SK-N-SH (cell line): ENCODE measurements at regions not wholly inside any gene's neighbourhood (a gene's known extent, or its start where the extent isn't known, plus 50 kb on each side); places are given as distances from the start of the nearest gene placed in this dataset.

Source experiments
- CTCF ChIA-PET: fragments of 300-600, 350-600 bp; formaldehyde crosslinking; extraction: SDS; loops from one replicate; lab custom pipeline; 2021; lab: Yijun Ruan, JAX
- POLR2A ChIA-PET: fragments of 350-600 bp; sonication (Branson Sonifier 250); formaldehyde crosslinking; extraction: SDS; loops from one replicate; lab custom pipeline; 2020; ENCODE audit warnings: antibody characterized with exemption, inconsistent platforms; lab: Yijun Ruan, JAX
- DNase-seq: peaks from one replicate; pipeline ENCODE4 v3.0.0; 2012
- H2AFZ ChIP-seq: fragments of 200-600 bp; sonication (generic); 2 replicates; pipeline ENCODE4 v1.8.1; 2016; ENCODE audit warnings: antibody characterized with exemption, mild to moderate bottlenecking, low read depth
- H3F3A ChIP-seq: fragments of 200-600 bp; sonication (generic); replicated peaks from 2 replicates; pipeline ENCODE3; 2016; ENCODE audit warnings: antibody characterized with exemption, mild to moderate bottlenecking; ENCODE audit not compliant: insufficient read depth
- H3K27ac ChIP-seq, 2 experiments: fragments of 200-500 bp in 1 of 2; fragments of 200-600 bp in 1 of 2; sonication (Bioruptor generic) in 1 of 2; sonication (generic), shearing (Covaris generic) in 1 of 2; 2 replicates each; pipeline versions ENCODE4 v1.5.1 to v1.6.1; 2014 to 2016; ENCODE audit warnings: low read depth in 2 of 2, inconsistent platforms in 1 of 2, low read length in 1 of 2, mild to moderate bottlenecking in 1 of 2, mixed read lengths in 1 of 2
- H3K27me3 ChIP-seq: fragments of 200-600 bp; sonication (generic), shearing (Covaris generic); 2 replicates; pipeline ENCODE4 v1.6.1; 2016; ENCODE audit warnings: mixed run types; ENCODE audit not compliant: insufficient read depth
- H3K36me3 ChIP-seq, 2 experiments: fragments of 200-500 bp in 1 of 2; fragments of 200-600 bp in 1 of 2; sonication (Bioruptor generic) in 1 of 2; sonication (generic) in 1 of 2; replicated peaks in 1 of 2; 2 replicates each; pipeline versions ENCODE3 to v1.5.1; 2014 to 2016; ENCODE audit warnings: low read length in 1 of 2, mild to moderate bottlenecking in 1 of 2; ENCODE audit not compliant: insufficient read depth in 2 of 2, control insufficient read depth in 1 of 2
- H3K4me1 ChIP-seq, 2 experiments: fragments of 200-500 bp in 1 of 2; fragments of 200-600 bp in 1 of 2; sonication (Bioruptor generic) in 1 of 2; sonication (generic), shearing (Covaris generic) in 1 of 2; 2 replicates each; pipeline versions ENCODE4 v1.5.1 to v1.6.1; 2014 to 2016; ENCODE audit warnings: low read depth in 1 of 2, low read length in 1 of 2, mixed run types in 1 of 2; ENCODE audit not compliant: insufficient read depth in 2 of 2, control insufficient read depth in 1 of 2
- H3K4me2 ChIP-seq: fragments of 200-600 bp; sonication (generic), shearing (Covaris generic); 2 replicates; pipeline ENCODE4 v1.6.1; 2017; ENCODE audit warnings: mixed run types
- H3K4me3 ChIP-seq, 2 experiments: fragments of 200-500 bp in 1 of 2; fragments of 200-600 bp in 1 of 2; sonication (Bioruptor generic) in 1 of 2; sonication (generic), shearing (Covaris generic) in 1 of 2; 2 replicates each; pipeline versions ENCODE4 v1.5.1 to v1.8.1; 2014 to 2016; ENCODE audit warnings: low read depth in 2 of 2, inconsistent platforms in 1 of 2, low read length in 1 of 2, mild to moderate bottlenecking in 1 of 2, mixed read lengths in 1 of 2, moderate library complexity in 1 of 2
- H3K79me2 ChIP-seq: fragments of 200-600 bp; sonication (generic); 2 replicates; pipeline ENCODE4 v1.8.1; 2017; ENCODE audit warnings: mild to moderate bottlenecking; ENCODE audit not compliant: insufficient read depth
- H3K9ac ChIP-seq: fragments of 200-600 bp; sonication (generic); 2 replicates; pipeline ENCODE4 v1.6.1; 2017; ENCODE audit warnings: mixed run types
- H3K9me2 ChIP-seq: fragments of 200-600 bp; sonication (generic); 2 replicates; pipeline ENCODE4 v1.6.1; 2017; ENCODE audit warnings: mixed run types
- H3K9me3 ChIP-seq: fragments of 200-600 bp; sonication (generic); 2 replicates; pipeline ENCODE4 v1.6.1; 2017; ENCODE audit warnings: mixed run types, mild to moderate bottlenecking, moderate library complexity
- H4K20me1 ChIP-seq: fragments of 200-600 bp; sonication (generic); 2 replicates; pipeline ENCODE4 v1.6.1; 2017; ENCODE audit warnings: mild to moderate bottlenecking, mixed run types; ENCODE audit not compliant: insufficient read depth
- CHD2 ChIP-seq: fragments of 150-350 bp; IDR thresholded peaks from 2 replicates; pipeline ENCODE4 v1.6.1; 2018; ENCODE audit warnings: low read length; ENCODE audit not compliant: partially characterized antibody
- ELF1 ChIP-seq: IDR thresholded peaks from 2 replicates; pipeline ENCODE4 v1.4.0; 2012
- EP300 ChIP-seq, 2 experiments: IDR thresholded peaks; 2 replicates each; pipeline versions ENCODE4 v1.4.0 to v1.6.1; 2012; ENCODE audit warnings: borderline replicate concordance in 1 of 2, low read depth in 1 of 2, low read length in 1 of 2
- EZH2phosphoT487 ChIP-seq: fragments of 200-600 bp; sonication (generic); IDR thresholded peaks from 2 replicates; pipeline ENCODE4 v1.6.1; 2017; ENCODE audit warnings: low read depth, mixed run types, mild to moderate bottlenecking, antibody characterized with exemption, moderate library complexity, borderline replicate concordance
- FOSL2 ChIP-seq: IDR thresholded peaks from 2 replicates; pipeline ENCODE4 v1.4.0; 2012; ENCODE audit warnings: low read depth, mild to moderate bottlenecking, moderate library complexity, borderline replicate concordance
- FOXM1 ChIP-seq: IDR thresholded peaks from 2 replicates; pipeline ENCODE4 v1.4.0; 2012; ENCODE audit warnings: low read depth, mild to moderate bottlenecking
- GABPA ChIP-seq: IDR thresholded peaks from 2 replicates; pipeline ENCODE4 v1.4.0; 2012; ENCODE audit warnings: low read depth, mild to moderate bottlenecking
- JUND ChIP-seq: IDR thresholded peaks from 2 replicates; pipeline ENCODE4 v1.4.0; 2012
- MEF2A ChIP-seq: IDR thresholded peaks from 2 replicates; pipeline ENCODE4 v1.4.0; 2012; ENCODE audit warnings: low read depth, borderline replicate concordance
- NFIC ChIP-seq: IDR thresholded peaks from 2 replicates; pipeline ENCODE4 v1.4.0; 2012; ENCODE audit warnings: borderline replicate concordance
- NRF1 ChIP-seq: IDR thresholded peaks from 2 replicates; pipeline ENCODE4 v1.6.1; 2012; ENCODE audit warnings: low read depth, mild to moderate bottlenecking, low read length
- POLR2AphosphoS5 ChIP-seq: IDR thresholded peaks from 2 replicates; pipeline ENCODE4 v1.6.1; 2012; ENCODE audit warnings: low read depth, low read length
- RCOR1 ChIP-seq: fragments of 150-350 bp; IDR thresholded peaks from 2 replicates; pipeline ENCODE4 v1.6.1; 2017; ENCODE audit warnings: antibody characterized with exemption, low read length
- TCF12 ChIP-seq: IDR thresholded peaks from 2 replicates; pipeline ENCODE4 v1.4.0; 2012
- WGBS: methylation state at CpG from one replicate; pipeline ENCODE4 v1.1.6; 2017; ENCODE audit warnings: low lambda C conversion rate; 5-methylcytosine and 5-hydroxymethylcytosine counted together
- TF ChIP-seq, protein P1 (sequence below): IDR thresholded peaks from 2 replicates; pipeline ENCODE4; 2012
- TF ChIP-seq, protein P2 (sequence below): IDR thresholded peaks from 2 replicates; pipeline ENCODE4 v1.6.1; 2012; ENCODE audit warnings: mild to moderate bottlenecking, low read depth, low read length, moderate library complexity
- TF ChIP-seq, protein P3 (sequence below): IDR thresholded peaks from 2 replicates; pipeline ENCODE4 v1.4.0; 2012; ENCODE audit warnings: low read depth, borderline replicate concordance

DNA sequence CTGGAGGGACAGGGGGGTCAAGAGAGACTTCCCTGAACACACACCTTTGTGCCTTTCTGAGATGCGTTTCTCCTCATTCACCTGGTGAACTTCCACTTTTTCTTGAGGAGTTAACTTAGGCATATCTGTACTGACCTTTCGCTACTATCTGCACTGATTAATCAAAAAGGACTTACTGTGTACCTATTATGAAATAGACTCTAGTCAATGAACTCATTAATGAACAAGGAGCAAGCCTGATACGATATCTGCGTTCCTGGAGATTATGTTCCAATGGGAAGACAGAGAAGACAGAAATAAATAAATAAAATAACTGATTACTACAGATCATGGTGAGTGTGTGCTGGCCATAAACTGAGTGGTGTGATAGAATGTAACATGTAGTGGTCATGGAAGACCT is 157.2 kb upstream of the TBL1XR1 start:
- no peak overlapping the region for H3K4me3 ChIP-seq
- 96% methylated on average over 4 of the region's 4 CpGs for WGBS

DNA sequence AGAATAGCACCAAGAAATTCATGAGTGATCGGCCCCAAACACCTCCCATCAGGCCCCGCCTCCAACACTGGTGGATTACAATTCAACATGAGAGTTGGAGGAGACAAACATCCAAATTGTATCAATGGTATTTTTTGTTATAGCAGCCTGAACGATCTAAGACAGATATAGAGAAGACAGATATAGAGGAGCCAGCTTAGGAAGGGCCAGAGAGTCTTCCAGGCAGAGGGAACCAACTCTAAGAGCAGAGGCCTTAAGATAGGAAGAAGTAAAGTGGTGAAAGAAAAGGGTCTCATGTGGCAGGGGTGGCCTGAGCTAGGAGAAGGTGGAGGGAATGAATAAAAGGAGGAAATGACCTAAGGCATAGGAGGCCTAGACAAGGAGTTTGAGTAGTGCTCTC is 158.8 kb upstream of the TBL1XR1 start:
- H3F3A ChIP-seq = peaks cover 25% of the 10 kb centered on the region
- H3K9me2 ChIP-seq = no peaks in the 10 kb centered on the region
- no peaks in the 10 kb centered on the region; the same call in 1 of the 2 replicates for H3K9me3 ChIP-seq
- ChIA-PET POLR2A (no interaction called here), CTCF (no interaction called here)
- TF ChIP-seq EP300 (IDR thresholded peaks at IDR 0.05; ENCODE audit: borderline replicate concordance in 1 of 2, low read depth in 1 of 2, low read length in 1 of 2) (no peak), NFIC (no peak)
- no peak for DNase-seq
- peaks cover 26 to 40% of the 10 kb centered on the region in 2 experiments for H3K4me1 ChIP-seq
- H3K4me3 ChIP-seq = no peak overlapping the region
- H2AFZ ChIP-seq = no peak overlapping the region
- H4K20me1 ChIP-seq = no peaks in the 10 kb centered on the region
- H3K4me2 ChIP-seq = no peak overlapping the region
- H3K27ac ChIP-seq = no peak overlapping the region
- 98% methylated on average over 3 of the region's 3 CpGs for WGBS
- no peaks in the 10 kb centered on the region for H3K36me3 ChIP-seq
- H3K79me2 ChIP-seq = no peaks in the 10 kb centered on the region
- no peaks in the 10 kb centered on the region for H3K27me3 ChIP-seq
- H3K9ac ChIP-seq = no peak overlapping the region

More for the DNA sequence above, 157.2 kb upstream of the TBL1XR1 start:
- POLR2A ChIA-PET = no interaction called here
- H3K79me2 ChIP-seq = no peaks in the 10 kb centered on the region
- no peaks in the 10 kb centered on the region; the same call in 1 of the 2 replicates for H3K9me3 ChIP-seq
- peaks cover 18% of the 10 kb centered on the region for H3F3A ChIP-seq
- CTCF ChIA-PET = no interaction called here
- TF ChIP-seq FOXM1 (no peak), MEF2A (no peak), ELF1 (no peak), NRF1 (no peak), RCOR1 (no peak), JUND (no peak), POLR2AphosphoS5 (no peak), CHD2 (no peak), TCF12 (no peak), NFIC (no peak)
- TF ChIP-seq, all 33 proteins: peak for 0
- Histone ChIP-seq H2AFZ (no peak overlapping the region), H4K20me1 (no peaks in the 10 kb centered on the region), H3K9ac (no peak overlapping the region), H3K9me2 (no peaks in the 10 kb centered on the region), H3K4me2 (no peak overlapping the region), H3K27me3 (no peaks in the 10 kb centered on the region), H3K4me1 (peaks cover 24 to 32% of the 10 kb centered on the region in 2 experiments), H3K27ac (no peak overlapping the region), H3K36me3 (no peaks in the 10 kb centered on the region)
- DNase-seq = no peak

DNA sequence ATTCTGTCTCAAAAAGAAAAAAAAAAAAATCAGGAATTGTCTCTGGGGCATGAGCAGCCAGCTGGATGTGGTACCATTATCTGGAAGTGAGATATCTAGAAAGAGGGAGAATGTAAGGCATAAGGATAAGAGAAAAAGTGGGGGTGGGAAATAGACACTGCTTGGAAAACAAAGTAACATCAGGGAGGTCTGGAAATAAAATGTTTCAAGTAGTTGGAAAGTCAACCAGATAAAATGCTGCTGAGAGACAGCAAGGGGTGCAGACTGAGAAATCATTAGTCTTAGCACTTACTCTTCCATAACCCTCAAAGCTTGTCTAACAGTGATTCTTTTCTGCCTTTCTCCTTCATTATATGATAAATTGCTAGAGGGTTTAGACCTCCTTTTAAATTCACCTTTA is 159.7 kb upstream of the TBL1XR1 start:
- CTCF ChIA-PET = interaction anchor here (0.7 to 1.0 kb wide), 2 partner anchors 304 to 728 kb away, joined by 3 read pairs; no protein-coding TSS in a partner anchor
- Histone ChIP-seq H3K79me2 (no peaks in the 10 kb centered on the region), H4K20me1 (no peaks in the 10 kb centered on the region), H3K9ac (peak overlapping the region; percentile 67; the same call in 1 of the 2 replicates), H3K4me1 (peaks cover 33 to 40% of the 10 kb centered on the region in 2 experiments), H3K36me3 (no peaks in the 10 kb centered on the region), H3K9me2 (no peaks in the 10 kb centered on the region), H3K27me3 (no peaks in the 10 kb centered on the region), H3K4me3 (no peak overlapping the region), H2AFZ (peak overlapping the region; percentile 74), H3K27ac (peak overlapping the region; percentile 85 to 97), H3F3A (peaks cover 25% of the 10 kb centered on the region), H3K4me2 (peak overlapping the region; percentile 63), H3K9me3 (no peaks in the 10 kb centered on the region; the same call in 1 of the 2 replicates)
- no peak for DNase-seq
- POLR2A ChIA-PET = interaction anchor here (2.2 kb wide), 1 partner anchor 159 kb away, joined by 21 read pairs; the partner anchor contains the start of gene TBL1XR1
- no peak for TF ChIP-seq FOSL2
- no peak for TF ChIP-seq NFIC
- no peak for TF ChIP-seq EP300 (IDR thresholded peaks at IDR 0.05; ENCODE audit: borderline replicate concordance in 1 of 2, low read depth in 1 of 2, low read length in 1 of 2)
- no peak for TF ChIP-seq GABPA
- no peak for TF ChIP-seq POLR2AphosphoS5
- TF ChIP-seq, protein P1, sequence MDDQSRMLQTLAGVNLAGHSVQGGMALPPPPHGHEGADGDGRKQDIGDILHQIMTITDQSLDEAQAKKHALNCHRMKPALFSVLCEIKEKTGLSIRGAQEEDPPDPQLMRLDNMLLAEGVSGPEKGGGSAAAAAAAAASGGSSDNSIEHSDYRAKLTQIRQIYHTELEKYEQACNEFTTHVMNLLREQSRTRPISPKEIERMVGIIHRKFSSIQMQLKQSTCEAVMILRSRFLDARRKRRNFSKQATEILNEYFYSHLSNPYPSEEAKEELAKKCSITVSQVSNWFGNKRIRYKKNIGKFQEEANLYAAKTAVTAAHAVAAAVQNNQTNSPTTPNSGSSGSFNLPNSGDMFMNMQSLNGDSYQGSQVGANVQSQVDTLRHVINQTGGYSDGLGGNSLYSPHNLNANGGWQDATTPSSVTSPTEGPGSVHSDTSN = no peak
- no peak for TF ChIP-seq EZH2phosphoT487
- TF ChIP-seq, protein P2, sequence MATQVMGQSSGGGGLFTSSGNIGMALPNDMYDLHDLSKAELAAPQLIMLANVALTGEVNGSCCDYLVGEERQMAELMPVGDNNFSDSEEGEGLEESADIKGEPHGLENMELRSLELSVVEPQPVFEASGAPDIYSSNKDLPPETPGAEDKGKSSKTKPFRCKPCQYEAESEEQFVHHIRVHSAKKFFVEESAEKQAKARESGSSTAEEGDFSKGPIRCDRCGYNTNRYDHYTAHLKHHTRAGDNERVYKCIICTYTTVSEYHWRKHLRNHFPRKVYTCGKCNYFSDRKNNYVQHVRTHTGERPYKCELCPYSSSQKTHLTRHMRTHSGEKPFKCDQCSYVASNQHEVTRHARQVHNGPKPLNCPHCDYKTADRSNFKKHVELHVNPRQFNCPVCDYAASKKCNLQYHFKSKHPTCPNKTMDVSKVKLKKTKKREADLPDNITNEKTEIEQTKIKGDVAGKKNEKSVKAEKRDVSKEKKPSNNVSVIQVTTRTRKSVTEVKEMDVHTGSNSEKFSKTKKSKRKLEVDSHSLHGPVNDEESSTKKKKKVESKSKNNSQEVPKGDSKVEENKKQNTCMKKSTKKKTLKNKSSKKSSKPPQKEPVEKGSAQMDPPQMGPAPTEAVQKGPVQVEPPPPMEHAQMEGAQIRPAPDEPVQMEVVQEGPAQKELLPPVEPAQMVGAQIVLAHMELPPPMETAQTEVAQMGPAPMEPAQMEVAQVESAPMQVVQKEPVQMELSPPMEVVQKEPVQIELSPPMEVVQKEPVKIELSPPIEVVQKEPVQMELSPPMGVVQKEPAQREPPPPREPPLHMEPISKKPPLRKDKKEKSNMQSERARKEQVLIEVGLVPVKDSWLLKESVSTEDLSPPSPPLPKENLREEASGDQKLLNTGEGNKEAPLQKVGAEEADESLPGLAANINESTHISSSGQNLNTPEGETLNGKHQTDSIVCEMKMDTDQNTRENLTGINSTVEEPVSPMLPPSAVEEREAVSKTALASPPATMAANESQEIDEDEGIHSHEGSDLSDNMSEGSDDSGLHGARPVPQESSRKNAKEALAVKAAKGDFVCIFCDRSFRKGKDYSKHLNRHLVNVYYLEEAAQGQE = no peak
- TF ChIP-seq, protein P3, sequence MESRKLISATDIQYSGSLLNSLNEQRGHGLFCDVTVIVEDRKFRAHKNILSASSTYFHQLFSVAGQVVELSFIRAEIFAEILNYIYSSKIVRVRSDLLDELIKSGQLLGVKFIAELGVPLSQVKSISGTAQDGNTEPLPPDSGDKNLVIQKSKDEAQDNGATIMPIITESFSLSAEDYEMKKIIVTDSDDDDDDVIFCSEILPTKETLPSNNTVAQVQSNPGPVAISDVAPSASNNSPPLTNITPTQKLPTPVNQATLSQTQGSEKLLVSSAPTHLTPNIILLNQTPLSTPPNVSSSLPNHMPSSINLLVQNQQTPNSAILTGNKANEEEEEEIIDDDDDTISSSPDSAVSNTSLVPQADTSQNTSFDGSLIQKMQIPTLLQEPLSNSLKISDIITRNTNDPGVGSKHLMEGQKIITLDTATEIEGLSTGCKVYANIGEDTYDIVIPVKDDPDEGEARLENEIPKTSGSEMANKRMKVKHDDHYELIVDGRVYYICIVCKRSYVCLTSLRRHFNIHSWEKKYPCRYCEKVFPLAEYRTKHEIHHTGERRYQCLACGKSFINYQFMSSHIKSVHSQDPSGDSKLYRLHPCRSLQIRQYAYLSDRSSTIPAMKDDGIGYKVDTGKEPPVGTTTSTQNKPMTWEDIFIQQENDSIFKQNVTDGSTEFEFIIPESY = no peak
